ENCODE measurements at regions not wholly inside any gene's neighbourhood (a gene's known extent, or its start where the extent isn't known, plus 50 kb on each side); places are given as distances from the start of the nearest gene placed in this dataset.
"Not testable (repeated sequence)": the region's sequence is repeated elsewhere in the genome, so short reads cannot be mapped to it uniquely, and the experiment has no call there.

DNA sequence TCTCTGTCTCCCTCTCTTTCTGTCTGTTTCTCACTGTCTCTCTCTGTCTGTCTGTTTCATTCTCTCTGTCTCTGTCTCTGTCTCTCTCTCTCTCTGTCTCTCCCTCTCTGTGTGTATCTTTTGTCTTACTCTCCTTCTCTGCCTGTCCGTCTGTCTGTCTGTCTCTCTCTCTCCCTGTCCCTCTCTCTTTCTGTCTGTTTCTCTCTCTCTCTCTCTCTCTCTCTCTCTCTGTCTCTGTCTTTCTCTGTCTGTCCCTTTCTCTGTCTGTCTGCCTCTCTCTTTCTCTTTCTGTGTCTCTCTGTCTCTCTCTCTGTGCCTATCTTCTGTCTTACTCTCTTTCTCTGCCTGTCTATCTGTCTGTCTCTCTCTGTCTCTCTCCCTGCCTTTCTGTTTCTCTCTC lies 2288.4 kb upstream of the TPTE start:
- TF ChIP-seq POLR2A, POLR2AphosphoS5, EP300 (IDR thresholded peaks at IDR 0.05): not testable (repeated sequence)
- TF ChIP-seq, protein P1, sequence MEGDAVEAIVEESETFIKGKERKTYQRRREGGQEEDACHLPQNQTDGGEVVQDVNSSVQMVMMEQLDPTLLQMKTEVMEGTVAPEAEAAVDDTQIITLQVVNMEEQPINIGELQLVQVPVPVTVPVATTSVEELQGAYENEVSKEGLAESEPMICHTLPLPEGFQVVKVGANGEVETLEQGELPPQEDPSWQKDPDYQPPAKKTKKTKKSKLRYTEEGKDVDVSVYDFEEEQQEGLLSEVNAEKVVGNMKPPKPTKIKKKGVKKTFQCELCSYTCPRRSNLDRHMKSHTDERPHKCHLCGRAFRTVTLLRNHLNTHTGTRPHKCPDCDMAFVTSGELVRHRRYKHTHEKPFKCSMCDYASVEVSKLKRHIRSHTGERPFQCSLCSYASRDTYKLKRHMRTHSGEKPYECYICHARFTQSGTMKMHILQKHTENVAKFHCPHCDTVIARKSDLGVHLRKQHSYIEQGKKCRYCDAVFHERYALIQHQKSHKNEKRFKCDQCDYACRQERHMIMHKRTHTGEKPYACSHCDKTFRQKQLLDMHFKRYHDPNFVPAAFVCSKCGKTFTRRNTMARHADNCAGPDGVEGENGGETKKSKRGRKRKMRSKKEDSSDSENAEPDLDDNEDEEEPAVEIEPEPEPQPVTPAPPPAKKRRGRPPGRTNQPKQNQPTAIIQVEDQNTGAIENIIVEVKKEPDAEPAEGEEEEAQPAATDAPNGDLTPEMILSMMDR (IDR thresholded peaks at IDR 0.05) = not testable (repeated sequence)

Measured in gastroesophageal sphincter (tissue), 3 donors.